OCI-LY7 (cell line): ENCODE measurements at regions not wholly inside any gene's neighbourhood (a gene's known extent, or its start where the extent isn't known, plus 50 kb on each side); places are given as distances from the start of the nearest gene placed in this dataset. TPM values are rescaled to one million over a fixed set of nuclear protein-coding genes. Genes with fewer than 3 reads are reported as not detected.

Source experiments
- BruUV-seq: library from RNA; stranded (reverse); fragments of 400-500 nt; replicated peaks from 2 replicates; lab custom pipeline; 2021; lab: Mats Ljungman, UMichigan
- CTCF ChIA-PET: fragments of 300-600 bp; sonication (Branson Sonifier 250); formaldehyde crosslinking; loops from one replicate; lab custom pipeline; 2022; ENCODE audit warnings: antibody characterized with exemption; ENCODE audit not compliant: unreplicated experiment; lab: Charles Lee
- POLR2A ChIA-PET: fragments of 300-600 bp; sonication (Branson Sonifier 250); formaldehyde crosslinking; loops from one replicate; lab custom pipeline; 2022; ENCODE audit warnings: antibody characterized with exemption; lab: Charles Lee
- DNase-seq: peaks from one replicate; pipeline ENCODE4 v3.0.0-alpha.2; 2015; ENCODE audit warnings: low spot score
- H2AFZ ChIP-seq: fragments of 200-600 bp; sonication (generic), shearing (Covaris generic); 2 replicates; pipeline ENCODE4 v1.6.1; 2014; ENCODE audit warnings: mild to moderate bottlenecking, antibody characterized with exemption, low read length, moderate library complexity
- H3K27ac ChIP-seq: fragments of 200-600 bp; sonication (generic); 2 replicates; pipeline ENCODE4 v1.5.1; 2014; ENCODE audit warnings: mixed run types, low read depth, mild to moderate bottlenecking, moderate library complexity, low read length, inconsistent platforms; ENCODE audit not compliant: poor library complexity, severe bottlenecking
- H3K36me3 ChIP-seq: fragments of 200-600 bp; sonication (generic); 2 replicates; pipeline ENCODE4 v1.6.1; 2014; ENCODE audit warnings: mild to moderate bottlenecking, antibody characterized with exemption, low read length, moderate library complexity, mixed read lengths; ENCODE audit not compliant: insufficient read depth
- H3K4me1 ChIP-seq: fragments of 200-600 bp; sonication (generic); 2 replicates; pipeline ENCODE4 v1.5.1; 2014; ENCODE audit warnings: mild to moderate bottlenecking, low read length; ENCODE audit not compliant: insufficient read depth, poor library complexity, severe bottlenecking
- H3K4me2 ChIP-seq: fragments of 200-600 bp; sonication (generic); 2 replicates; pipeline ENCODE4 v1.6.1; 2014; ENCODE audit warnings: mild to moderate bottlenecking, low read length
- H3K4me3 ChIP-seq: fragments of 200-600 bp; sonication (generic); 2 replicates; pipeline ENCODE4 v1.5.1; 2014; ENCODE audit warnings: mild to moderate bottlenecking, low read depth, low read length; ENCODE audit not compliant: poor library complexity, severe bottlenecking
- H3K79me2 ChIP-seq: fragments of 200-600 bp; sonication (generic); 2 replicates; pipeline ENCODE4 v1.6.1; 2016; ENCODE audit warnings: low read depth, mild to moderate bottlenecking, low read length, moderate library complexity, mixed read lengths; ENCODE audit not compliant: insufficient read depth
- H3K9me2 ChIP-seq: fragments of 200-600 bp; sonication (generic); 2 replicates; pipeline ENCODE4 v1.6.1; 2016; ENCODE audit warnings: mild to moderate bottlenecking, low read length, mixed read lengths; ENCODE audit not compliant: insufficient read depth
- H3K9me3 ChIP-seq: fragments of 200-600 bp; sonication (generic); 2 replicates; pipeline ENCODE4 v1.6.1; 2014; ENCODE audit warnings: mild to moderate bottlenecking, mixed run types, low read length, mixed read lengths
- H4K20me1 ChIP-seq: fragments of 200-600 bp; sonication (generic); 2 replicates; pipeline ENCODE4 v1.6.1; 2014; ENCODE audit warnings: mild to moderate bottlenecking, antibody characterized with exemption, low read length, moderate library complexity, mixed read lengths; ENCODE audit not compliant: insufficient read depth
- CTCF ChIP-seq: fragments of 200-600 bp; sonication (generic); conservative IDR thresholded peaks from 2 replicates; pipeline ENCODE4 v1.5.1; 2014; ENCODE audit warnings: mild to moderate bottlenecking, antibody characterized with exemption, low read length, moderate library complexity, mixed read lengths
- EZH2phosphoT487 ChIP-seq: fragments of 200-600 bp; sonication (generic); IDR thresholded peaks from 2 replicates; pipeline ENCODE4 v1.6.1; 2018; ENCODE audit warnings: low read depth, borderline replicate concordance, mild to moderate bottlenecking, mixed run types, antibody characterized with exemption, low read length, moderate library complexity, mixed read lengths
- intact Hi-C: fragments of 100-400 bp; cut with micrococcal nuclease; formaldehyde crosslinking; loops from one replicate; pipeline ENCODE4 v1.10.0; 2022; ENCODE audit not compliant: unreplicated experiment
- small RNA-seq: library from RNA; depleted of rRNA; stranded (forward); fragments of <200 nt; gene quantifications from one replicate; pipeline ENCODE3, GENCODE V24; 2014

DNA sequence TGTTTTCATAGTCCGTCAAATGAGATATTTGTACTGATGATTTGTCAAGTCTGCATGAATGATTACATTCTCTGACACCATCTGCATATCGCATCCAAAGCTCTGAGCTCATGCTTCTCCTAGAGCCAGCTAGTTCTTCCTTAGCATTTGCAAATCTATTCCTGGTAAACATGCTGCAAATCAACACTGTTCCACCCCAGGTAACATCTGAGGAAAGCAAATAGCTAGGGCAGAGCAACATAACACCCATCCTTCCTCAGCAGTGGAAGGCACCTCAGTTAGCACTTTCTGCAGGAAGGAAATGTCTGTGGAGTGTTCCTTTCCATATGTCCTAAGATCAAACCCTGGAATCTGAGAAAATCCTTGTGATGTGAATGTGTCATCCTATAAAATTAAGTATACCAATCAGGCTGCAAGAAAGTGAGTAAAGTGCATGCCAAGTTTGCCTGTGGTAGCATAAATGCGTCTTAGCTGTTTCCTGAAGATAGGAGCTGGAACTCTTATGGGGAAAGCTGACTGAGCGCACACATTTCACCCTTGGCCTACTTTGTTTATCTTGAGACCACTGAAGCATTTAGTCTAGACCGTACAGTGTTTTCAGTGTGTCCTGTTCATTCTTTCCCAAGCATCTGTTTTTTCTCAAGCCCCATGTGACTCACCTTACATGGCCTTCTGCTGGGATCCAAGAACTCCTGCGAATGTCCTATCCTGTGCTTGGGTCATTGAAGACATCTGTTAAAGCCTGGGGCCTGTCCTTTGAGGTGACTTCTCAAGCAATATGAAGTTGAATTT is 50.9 kb upstream of the STARD4 start:
- Histone ChIP-seq H3K9me3 (no peaks in the 10 kb centered on the region), H3K4me1 (no peaks in the 10 kb centered on the region), H3K4me2 (no peak overlapping the region), H3K4me3 (no peak overlapping the region), H4K20me1 (no peaks in the 10 kb centered on the region), H3K79me2 (no peaks in the 10 kb centered on the region), H2AFZ (no peak overlapping the region), H3K27ac (no peak overlapping the region), H3K36me3 (no peaks in the 10 kb centered on the region), H3K9me2 (no peaks in the 10 kb centered on the region)
- ChIA-PET CTCF (no interaction called here), POLR2A (interaction anchor here (1.3 kb wide), 1 partner anchor 247 kb away, joined by 3 read pairs; no protein-coding TSS in a partner anchor)
- TF ChIP-seq EZH2phosphoT487 (no peak), CTCF (no peak)
- no TSS peak for BruUV-seq
- intact Hi-C loops: no loop called here
- DNase-seq: no peak

GRCh38 chr5:111562561-111562960 is 50.2 kb upstream of the STARD4 start:
- no peak overlapping the region for H3K27ac ChIP-seq
- H3K4me1 ChIP-seq: no peaks in the 10 kb centered on the region
- H3K9me3 ChIP-seq: no peaks in the 10 kb centered on the region
- H3K4me3 ChIP-seq: no peak overlapping the region
- H3K9me2 ChIP-seq: no peaks in the 10 kb centered on the region
- no TSS peak for BruUV-seq
- ChIA-PET CTCF (no interaction called here), POLR2A (interaction anchor here (0.6 to 1.3 kb wide), 2 partner anchors 9 to 248 kb away, joined by 3 read pairs; no protein-coding TSS in a partner anchor)
- TF ChIP-seq CTCF (no peak), EZH2phosphoT487 (no peak)
- H3K79me2 ChIP-seq: no peaks in the 10 kb centered on the region
- no peak overlapping the region for H2AFZ ChIP-seq
- no peaks in the 10 kb centered on the region for H4K20me1 ChIP-seq
- intact Hi-C loops: no loop called here
- no peak overlapping the region for H3K4me2 ChIP-seq
- no peak for DNase-seq
- no peaks in the 10 kb centered on the region for H3K36me3 ChIP-seq

Small RNA genes lying in the stretch of these regions (small RNA-seq; reads per million reads assigned to genes)
- gene AC008967.1: not detected
- not detected for gene HMGN1P13
